GM20431 (cell line): ENCODE measurements at regions not wholly inside any gene's neighbourhood (a gene's known extent, or its start where the extent isn't known, plus 50 kb on each side); places are given as distances from the start of the nearest gene placed in this dataset.

ENCODE experiments used
- in situ Hi-C: fragments of 300-500 bp; cut with MseI, MboI; formaldehyde crosslinking; loops from one replicate; pipeline ENCODE4 v1.15.0; 2020; ENCODE audit warnings: low sequenced_read_pairs; ENCODE audit not compliant: unreplicated experiment

DNA sequence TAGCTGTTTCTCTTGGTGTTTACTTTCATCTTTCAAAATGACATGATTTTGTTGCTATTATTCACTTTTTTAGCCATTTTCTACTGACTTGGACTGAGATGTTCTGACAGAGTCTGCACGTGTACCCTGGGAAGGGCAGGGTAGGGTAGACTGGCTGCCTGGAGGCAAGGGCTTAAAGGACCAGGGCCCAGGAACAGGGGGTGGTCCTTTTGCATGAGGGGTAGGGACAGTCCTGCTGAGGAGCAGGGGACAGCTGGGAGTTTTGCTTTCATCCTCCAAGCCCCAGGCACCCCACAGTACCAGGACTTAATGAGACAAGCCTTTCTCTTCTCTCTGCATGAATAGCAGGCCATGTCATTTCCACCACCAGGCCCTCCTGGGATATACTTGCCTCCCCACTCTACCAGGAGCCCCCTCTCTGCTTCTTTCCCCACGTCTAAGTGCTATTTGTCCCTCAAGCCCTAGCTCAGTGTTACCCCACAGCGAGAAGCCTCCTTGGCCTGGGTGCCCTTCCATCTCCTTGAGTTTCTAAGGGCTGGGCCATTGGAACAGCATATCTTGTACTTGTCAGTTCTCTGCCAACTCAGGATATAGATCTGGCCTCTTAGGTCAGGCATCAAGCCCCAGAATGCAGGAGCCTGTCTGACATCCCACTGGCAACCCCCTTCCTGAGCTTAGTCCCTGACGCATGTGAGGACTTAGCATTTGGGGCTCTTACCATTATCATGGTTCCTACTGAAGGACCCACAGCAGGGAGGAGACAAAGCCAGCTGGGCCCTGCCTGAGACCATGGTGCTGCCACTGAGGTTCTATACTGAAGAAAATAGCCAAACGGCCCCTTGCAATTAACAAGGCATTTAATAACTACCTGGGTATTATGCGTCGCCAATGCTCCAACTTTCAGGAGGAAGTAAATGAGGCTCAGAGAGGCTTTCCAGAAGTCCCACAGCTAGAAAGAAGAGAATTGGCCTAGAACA, 78.4 kb upstream of the UNC5B start:
- in situ Hi-C loops = no loop called here

DNA sequence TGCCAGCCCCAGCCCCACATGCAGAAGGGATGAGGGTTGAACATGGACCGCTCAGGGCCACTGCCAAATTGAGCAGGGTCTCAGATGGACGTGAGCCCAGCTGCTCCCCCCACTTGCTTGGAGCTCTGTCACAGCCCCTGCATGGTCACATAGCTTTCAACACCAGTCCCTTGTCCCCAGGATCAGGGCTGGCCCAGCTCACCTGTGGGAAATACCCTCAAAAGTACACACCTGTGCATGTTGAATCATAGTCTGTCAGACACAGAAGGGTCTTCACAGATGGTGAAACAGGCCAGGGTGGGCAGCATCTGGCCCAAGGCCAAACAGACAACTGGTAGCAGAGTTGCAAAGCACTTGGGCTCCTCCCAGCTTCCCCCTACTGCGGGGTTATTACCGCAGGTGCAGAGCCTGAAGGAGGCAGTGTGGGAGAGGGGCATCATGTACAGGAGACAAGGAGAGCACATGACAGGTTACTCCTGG, 77.6 kb upstream of the UNC5B start:
- in situ Hi-C loops = no loop called here

GRCh38 chr10:71135236-71135635, 77.1 kb upstream of the UNC5B start:
- in situ Hi-C loops = no loop called here

- in situ Hi-C loops = no loop called here
These were observed 76.2 kb upstream of the UNC5B start for GRCh38 chr10:71136036-71136721.

DNA sequence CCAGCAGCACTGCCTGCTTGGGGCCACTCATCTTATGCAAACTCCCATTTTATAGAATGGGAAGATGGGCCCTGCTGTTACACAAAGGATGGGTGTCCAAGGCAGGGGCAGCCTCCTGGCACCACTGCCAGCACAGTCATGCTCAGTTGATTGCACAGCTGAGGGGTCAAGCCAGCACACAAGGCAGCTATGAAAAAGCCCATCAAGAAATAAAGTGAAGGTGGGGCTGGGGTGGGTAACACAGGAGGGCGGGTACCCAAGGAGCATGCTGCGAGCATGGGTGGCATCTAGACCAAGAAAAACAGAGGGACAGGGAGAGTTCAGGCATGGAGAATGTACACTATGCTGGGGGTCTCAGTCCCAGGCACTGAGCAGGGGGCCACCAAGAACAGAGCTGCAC, 74.7 kb upstream of the UNC5B start:
- in situ Hi-C loops = no loop called here

DNA sequence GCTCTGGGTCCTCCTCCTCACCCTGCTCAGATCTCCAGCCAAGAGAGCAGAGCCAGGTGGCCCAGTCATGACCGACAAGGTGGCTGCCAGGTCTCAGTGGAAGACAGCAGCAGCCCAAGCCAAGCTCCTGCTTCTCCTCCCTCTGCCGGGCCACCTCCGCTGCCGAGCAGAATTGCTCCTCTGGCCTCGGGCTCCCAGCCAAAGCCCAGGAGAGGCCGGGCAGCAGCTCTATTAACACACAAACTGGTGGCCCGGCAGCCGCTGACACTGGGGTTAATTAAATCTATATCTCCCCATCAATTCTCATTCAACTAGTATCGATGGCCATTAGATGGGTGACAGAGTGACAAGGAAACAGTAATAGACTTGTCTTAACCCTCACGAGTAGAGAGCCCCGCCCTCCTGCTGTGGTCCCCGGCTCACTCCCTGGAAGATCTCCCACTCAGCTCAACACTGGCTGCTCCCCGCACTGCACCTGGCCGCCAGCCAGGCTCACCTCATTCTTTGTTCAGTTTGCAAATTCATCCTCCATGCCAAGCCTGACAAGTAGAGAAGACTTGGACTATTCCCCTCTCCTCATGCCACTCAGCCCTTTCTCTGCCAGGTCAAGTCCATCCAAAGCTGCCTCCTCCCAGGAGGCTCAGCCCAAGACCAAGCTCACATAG, 74.1 kb upstream of the UNC5B start:
- in situ Hi-C loops = no loop called here

DNA sequence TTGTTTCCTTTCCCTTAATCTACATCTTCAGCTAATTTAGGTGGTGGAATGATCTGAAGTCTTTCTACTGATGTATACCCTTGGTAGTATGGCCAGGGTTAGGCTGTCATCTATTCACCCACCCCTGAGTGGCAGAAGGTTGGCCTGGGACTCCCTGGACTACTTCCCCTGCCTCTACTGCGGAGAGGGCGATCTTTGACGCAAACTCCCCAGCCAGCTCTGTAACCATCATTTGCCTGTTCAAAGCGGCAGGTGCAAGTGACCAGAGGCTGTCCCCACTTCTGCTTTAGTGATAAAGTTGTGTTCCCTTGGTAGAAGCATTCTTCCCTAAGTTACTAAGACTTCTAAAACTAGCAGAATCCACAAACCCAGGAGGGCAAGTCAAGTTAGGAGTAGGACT, 70.8 kb upstream of the UNC5B start:
- in situ Hi-C loops = no loop called here

DNA sequence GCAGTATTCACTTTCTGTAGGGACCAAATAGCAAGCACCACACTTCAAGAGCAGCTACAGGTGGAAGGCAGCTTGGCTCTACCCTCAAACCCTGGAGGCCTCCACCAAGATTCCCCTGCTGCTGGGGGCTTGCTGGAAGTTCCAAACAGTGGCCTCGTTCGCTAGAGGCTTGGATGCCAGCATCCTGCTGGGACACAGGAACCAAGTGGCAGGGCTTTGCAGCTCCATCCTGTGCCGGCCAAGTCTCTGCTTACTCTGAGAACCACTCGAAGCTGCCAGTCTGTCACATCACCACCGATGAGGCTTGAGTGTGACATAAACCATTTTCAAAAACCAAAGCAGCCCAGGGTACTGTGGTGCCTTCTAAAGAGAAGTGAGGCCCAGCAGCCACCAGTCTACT, 69.2 kb upstream of the UNC5B start:
- in situ Hi-C loops = no loop called here

- in situ Hi-C loops = no loop called here
These were observed 68.8 kb upstream of the UNC5B start for GRCh38 chr10:71143610-71144009.

DNA sequence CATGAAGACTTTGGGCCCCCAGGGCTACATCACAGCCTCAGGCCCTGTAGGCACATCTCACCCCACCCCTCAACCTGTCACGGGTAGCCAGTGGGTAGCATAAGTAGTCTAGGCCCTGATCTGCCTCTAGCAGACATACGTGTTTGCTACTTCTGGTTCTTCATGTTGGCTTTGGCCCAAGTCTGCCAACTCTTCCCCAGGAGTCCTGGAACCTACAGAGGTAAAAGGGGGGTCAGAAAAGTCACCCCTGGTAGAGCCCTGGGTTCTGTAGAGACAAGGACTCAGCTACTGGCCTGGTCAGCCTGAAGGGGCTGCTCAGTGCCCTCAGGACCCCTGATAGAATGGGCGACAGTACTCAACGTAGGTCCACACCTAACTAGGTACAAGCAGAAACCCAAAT, 67.5 kb upstream of the UNC5B start:
- in situ Hi-C loops = no loop called here

DNA sequence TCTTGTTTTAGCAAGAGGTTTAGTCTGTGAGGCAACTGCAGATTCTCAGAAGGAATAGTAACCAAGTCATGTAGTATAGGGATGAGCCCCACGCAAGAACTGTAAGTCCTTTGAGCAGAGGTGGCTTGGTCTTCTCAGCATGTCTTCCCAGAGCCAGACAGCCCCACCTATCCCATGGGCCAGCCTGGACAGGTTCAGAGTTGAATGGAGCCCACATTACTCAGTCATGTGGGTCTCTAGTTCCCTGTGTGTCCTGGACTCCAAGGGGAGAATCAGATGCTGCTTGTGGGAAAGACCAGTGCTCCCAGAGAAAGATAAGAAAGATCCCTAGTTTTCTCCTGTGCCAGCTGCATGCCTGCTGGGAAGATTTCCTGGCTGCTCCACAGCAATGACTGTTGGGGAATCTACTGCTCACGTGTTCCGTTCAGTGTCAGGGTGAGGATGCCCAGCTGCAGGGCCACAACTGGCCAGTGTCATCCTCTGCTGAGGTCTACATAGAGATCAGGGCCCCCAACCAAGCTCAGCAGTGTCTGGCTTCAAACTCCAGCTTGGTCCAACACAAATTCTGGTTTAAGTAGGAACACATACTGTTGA, 66.9 kb upstream of the UNC5B start:
- in situ Hi-C loops = no loop called here

DNA sequence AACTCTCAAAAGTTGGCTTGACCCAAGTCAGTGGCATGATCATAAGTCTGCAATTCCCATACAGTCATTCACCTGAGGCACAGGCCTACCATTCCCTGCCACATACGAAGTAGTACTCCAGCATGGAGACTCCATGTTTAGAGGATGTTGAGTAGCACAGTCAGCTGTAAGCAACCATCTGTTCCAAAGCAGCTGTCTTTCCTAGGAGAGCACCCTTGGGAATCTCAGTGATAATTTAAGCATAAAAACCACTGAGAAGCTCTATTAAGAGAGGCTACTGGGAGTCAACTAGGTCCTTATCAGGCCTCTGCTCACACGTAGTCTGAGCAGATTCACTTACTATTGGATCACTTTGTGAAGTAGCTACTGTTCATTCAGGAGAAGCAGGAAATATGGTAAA, 61.6 kb upstream of the UNC5B start:
- in situ Hi-C loops = no loop called here

- in situ Hi-C loops = no loop called here
These were observed 60.3 kb upstream of the UNC5B start for GRCh38 chr10:71152043-71152442.

GRCh38 chr10:71156436-71156835, 55.9 kb upstream of the UNC5B start:
- in situ Hi-C loops = no loop called here

- in situ Hi-C loops = no loop called here
These were observed 54.9 kb upstream of the UNC5B start for GRCh38 chr10:71157435-71157834.

GRCh38 chr10:71158251-71158650, 54.1 kb upstream of the UNC5B start:
- in situ Hi-C loops = no loop called here

DNA sequence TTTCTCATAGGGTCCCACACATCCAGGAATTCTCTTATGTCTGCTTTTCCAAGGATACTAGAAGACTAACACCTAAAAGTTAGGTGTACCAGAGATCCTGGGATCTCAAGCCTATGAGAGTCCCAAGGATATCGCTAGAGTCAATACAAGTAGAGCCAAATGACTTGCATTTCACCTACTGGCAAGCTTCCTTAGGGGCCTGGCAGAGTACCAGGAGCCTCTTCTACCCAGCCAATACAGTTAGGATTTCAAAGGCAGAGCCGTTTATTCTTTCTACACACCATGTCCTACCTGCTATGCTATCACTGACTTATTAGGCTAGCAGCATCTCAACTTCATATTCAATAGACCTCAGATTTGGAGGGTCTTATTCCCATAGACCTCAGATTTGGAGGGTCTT, 53.5 kb upstream of the UNC5B start:
- in situ Hi-C loops = no loop called here

- in situ Hi-C loops = no loop called here
These were observed 52.5 kb upstream of the UNC5B start for GRCh38 chr10:71159892-71160291.

DNA sequence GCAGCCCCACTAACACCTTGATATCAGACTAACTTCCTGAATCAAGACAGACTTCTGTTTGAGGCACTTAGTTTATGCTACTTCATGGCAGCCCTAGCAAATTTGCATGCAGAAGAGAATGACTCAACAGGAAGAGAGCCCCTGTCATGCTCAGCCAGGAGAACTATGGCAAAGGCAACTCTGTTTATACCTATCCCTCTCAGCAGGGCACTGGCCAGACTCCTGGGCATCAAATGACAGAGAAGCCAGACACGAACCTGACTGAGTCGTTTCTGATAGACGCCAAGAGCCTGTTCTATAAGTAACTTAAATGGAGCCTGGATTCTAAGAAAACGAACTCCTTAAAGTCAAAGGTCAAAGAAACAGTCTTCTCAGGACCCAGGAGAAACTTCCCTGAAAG, 50.9 kb upstream of the UNC5B start:
- in situ Hi-C loops = no loop called here
